VCaP (cell line): ENCODE measurements at regions not wholly inside any gene's neighbourhood (a gene's known extent, or its start where the extent isn't known, plus 50 kb on each side); places are given as distances from the start of the nearest gene placed in this dataset.

Experiments used
- H3K27ac ChIP-seq: fragments of 450-650 bp; 2 replicates; pipeline ENCODE4 v1.5.1; 2017
- TF ChIP-seq, protein P1 (sequence below): fragments of 450-650 bp; conservative IDR thresholded peaks from 2 replicates; pipeline ENCODE4 v1.5.1; 2017; ENCODE audit warnings: mild to moderate bottlenecking, moderate library complexity

DNA sequence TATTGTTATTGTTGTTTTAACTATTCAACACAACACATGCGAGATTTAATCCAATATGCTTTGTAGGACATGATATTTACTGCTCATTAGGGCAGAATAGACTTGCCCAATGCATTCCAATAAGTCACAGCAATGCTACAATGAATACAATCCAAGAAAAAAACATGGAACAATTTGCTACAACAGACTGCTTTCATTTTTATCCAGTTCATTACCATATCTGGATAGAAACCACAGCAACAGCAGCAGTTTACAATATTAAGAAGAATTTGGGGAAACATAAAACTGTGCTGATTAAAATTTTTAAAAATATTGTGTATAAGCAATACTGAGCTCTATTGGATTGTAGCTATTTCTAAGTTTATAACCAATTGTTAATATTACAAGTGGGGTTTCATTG, 833.0 kb downstream of the DIAPH3 start:
- TF ChIP-seq, protein P1, sequence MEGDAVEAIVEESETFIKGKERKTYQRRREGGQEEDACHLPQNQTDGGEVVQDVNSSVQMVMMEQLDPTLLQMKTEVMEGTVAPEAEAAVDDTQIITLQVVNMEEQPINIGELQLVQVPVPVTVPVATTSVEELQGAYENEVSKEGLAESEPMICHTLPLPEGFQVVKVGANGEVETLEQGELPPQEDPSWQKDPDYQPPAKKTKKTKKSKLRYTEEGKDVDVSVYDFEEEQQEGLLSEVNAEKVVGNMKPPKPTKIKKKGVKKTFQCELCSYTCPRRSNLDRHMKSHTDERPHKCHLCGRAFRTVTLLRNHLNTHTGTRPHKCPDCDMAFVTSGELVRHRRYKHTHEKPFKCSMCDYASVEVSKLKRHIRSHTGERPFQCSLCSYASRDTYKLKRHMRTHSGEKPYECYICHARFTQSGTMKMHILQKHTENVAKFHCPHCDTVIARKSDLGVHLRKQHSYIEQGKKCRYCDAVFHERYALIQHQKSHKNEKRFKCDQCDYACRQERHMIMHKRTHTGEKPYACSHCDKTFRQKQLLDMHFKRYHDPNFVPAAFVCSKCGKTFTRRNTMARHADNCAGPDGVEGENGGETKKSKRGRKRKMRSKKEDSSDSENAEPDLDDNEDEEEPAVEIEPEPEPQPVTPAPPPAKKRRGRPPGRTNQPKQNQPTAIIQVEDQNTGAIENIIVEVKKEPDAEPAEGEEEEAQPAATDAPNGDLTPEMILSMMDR: no peak

DNA sequence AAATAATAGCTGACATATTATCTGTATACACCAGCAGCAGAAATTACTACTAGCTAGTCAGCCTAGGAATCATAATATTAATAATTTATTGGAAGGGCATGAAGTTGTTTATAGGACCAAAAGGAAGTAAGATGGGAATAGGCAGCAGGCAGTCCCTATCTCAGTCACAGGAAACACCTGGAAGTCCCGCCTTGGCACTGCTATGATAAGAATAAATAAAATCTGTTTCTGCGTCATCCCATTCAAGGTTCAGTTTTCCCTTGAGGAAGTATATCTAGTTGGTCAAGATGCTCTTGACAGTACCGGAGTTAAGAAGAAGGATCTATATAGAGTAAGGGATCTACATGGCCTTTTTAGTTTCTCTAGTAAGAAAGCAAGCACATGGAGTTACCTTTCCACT, 830.8 kb downstream of the DIAPH3 start:
- TF ChIP-seq, protein P1: no peak

More for the DNA sequence above, 833.0 kb downstream of the DIAPH3 start:
- H3K27ac ChIP-seq: no peak overlapping the region

DNA sequence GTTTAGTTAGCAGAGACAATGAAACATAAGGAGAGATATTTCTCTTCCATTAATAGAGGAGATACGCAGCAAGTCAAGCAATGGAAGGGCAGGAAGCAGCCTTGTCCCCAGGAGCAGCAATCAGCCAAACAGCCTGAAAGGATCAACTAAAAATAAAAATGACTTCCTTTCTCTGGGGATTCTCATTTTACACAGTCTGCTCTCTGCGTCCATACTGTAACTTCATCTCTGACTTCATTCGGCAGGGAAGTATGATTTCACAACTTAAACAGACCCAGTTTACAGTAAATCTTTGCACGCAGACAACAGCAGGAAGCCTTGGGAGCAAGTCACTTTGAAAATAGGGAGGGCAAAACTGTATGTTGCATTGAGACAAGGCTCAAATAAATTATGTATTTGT, 826.7 kb downstream of the DIAPH3 start:
- H3K27ac ChIP-seq: no peak overlapping the region
- TF ChIP-seq, protein P1: no peak

More for the DNA sequence above, 830.8 kb downstream of the DIAPH3 start:
- H3K27ac ChIP-seq: no peak overlapping the region

DNA sequence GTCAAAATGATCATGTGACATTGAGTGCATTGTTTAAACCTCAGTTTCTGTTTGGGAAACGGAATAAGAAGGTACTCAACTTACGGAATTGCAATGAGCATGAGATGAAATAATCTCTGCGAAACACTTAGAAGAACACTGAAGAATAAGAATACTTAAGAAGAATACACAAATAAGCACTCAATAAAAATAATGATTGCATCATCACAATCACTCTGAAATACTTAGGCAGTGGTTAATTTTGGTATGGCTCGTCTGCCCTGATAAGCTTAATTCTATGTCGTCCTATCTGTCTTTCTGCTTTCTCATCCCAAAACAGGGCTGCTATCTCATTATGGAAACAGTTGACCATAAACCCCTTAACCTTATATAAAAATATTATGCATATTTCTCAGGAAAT, 823.6 kb downstream of the DIAPH3 start:
- no peak overlapping the region for H3K27ac ChIP-seq
- TF ChIP-seq, protein P1: no peak

DNA sequence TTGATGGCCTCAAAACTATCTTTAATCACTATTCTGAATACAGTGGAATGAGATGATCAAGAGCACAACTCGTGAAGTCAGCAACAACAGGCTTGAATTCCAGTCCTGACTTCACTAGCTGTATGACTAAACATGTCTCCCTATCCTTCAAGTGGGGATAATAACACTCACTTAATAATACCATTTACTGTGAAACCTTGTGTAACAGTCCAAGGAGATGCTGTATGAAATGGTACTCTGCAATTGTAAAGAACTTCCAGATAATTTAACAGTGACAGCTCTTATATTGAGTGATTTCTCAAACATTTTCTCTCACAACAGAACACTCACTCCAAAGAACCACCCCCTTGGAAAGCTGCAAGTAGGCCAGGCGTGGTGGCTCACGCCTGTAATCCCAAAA, 823.1 kb downstream of the DIAPH3 start:
- no peak overlapping the region for H3K27ac ChIP-seq
- TF ChIP-seq, protein P1: no peak

DNA sequence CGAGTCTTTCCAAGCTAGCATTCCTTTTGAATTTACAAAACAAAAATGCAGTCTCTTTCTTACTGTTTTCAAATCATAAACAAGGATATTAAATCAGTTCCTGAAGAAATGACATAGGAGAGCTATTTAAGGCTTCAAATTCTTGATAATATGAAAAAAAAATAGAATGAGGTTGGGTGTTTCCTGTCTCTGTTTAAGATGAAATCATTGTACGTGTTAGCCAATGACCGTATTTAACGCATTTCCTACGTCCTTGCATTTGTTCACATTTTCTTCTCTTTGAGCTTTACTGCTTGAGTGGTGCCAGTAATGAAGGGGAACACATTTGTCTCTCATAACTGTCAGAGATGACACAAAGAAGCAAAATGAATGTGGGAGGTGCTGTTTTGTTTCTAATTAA, 821.3 kb downstream of the DIAPH3 start:
- TF ChIP-seq, protein P1: no peak
- H3K27ac ChIP-seq: no peak overlapping the region

DNA sequence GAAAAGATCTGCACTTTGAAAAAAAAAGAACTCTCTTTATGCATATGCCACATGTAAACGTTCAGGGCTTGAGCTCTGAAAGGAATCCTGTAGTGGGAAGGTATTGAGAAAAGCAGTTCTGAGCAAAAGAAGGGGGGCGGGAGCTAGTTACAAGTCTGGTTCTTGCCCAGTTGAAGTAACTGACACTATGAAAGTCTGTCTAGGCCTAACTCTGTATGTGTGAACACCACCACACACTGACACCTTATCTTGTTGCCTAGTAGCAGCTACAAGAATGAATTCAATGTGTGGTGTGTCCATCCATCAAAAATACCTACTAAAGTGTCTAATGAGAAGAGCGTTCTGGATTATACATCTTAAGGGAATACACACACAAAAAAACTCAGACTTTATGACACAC, 820.6 kb downstream of the DIAPH3 start:
- TF ChIP-seq, protein P1: no peak
- no peak overlapping the region for H3K27ac ChIP-seq
